HS-5 (cell line): ENCODE measurements at regions not wholly inside any gene's neighbourhood (a gene's known extent, or its start where the extent isn't known, plus 50 kb on each side); places are given as distances from the start of the nearest gene placed in this dataset.
"Not testable (repeated sequence)": the region's sequence is repeated elsewhere in the genome, so short reads cannot be mapped to it uniquely, and the experiment has no call there.

Source experiments
- DNase-seq: peaks from one replicate; pipeline ENCODE4 v3.0.0-alpha.2; 2012; ENCODE audit warnings: low read depth

GRCh38 chr2:2797797-2798196 lies 466.7 kb upstream of the MYT1L start:
- no peak for DNase-seq

DNA sequence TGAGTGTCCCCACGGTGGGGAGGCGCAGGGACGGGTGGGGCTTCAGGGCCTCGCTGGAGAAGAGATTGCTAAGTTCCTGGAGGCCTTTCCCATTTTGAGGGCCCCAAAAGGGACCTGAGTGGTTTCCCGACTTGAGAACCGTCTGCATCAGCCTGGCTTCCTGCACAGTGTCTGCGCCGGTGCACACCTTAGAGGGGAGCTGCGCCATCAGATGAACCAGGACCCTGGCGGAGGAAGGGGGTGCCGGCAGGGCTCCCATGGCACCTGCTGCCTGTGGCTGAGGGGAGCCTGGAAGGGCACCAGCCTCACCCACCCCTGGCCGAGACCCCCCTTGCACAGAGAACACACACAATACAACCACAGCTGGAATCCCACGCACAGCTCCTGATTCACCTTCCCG lies 465.1 kb upstream of the MYT1L start:
- no peak for DNase-seq

DNA sequence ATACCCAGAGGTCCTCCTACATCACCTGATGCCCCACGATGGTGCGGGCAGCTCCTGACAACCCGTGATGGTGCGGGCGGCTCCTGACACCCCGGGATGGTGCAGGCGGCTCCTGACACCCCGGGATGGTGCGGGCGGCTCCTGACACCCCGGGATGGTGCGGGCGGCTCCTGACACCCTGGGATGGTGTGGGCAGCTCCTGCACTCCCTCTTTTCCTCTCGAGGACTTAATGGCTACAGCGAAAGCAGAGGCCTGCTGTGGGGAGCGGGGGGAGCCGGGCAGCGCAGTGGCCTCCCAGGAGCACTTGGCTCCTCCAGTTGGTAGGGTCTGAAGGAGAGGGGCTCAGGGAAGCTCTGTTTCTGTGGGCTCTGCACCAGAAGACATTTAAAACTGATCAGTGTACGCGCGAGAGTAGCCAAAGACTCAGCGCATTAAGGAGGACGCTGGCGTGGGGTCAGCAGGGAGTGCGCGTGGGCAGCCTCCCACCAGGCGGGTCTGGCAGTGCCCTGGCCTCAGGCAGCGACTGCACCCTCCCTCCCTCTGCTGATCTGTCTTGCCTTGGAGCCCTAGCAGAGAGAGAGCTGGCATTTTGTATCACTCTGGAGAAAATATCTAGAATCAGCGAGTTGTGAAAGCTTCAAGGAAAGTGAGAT lies 464.5 kb upstream of the MYT1L start:
- no peak for DNase-seq

GRCh38 chr2:2793925-2794560 lies 463.0 kb upstream of the MYT1L start:
- no peak for DNase-seq

DNA sequence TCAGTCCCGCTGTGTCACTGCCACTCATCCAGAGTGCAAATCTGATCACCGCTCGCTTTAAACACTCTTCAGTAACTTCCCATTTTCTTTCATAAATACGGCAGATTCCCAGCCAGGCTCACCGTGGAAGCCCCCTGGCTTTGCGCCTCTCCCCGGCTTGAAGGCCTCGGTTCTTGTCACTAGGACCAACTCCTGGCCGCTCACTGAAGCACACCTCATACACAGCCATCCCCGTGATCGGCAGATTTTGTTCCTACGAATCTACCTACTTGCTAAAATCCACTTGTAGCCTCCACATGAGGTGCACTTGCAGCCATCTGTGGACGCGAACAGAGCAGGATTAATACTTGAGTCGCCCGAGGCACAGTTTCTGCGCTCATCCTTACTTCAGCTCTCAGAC lies 462.4 kb upstream of the MYT1L start:
- no peak for DNase-seq

GRCh38 chr2:2791606-2792005 lies 460.5 kb upstream of the MYT1L start:
- DNase-seq, result no peak

- no peak for DNase-seq
Observed at GRCh38 chr2:2791031-2791430, 460.0 kb upstream of the MYT1L start.

GRCh38 chr2:2788076-2788475 lies 457.0 kb upstream of the MYT1L start:
- DNase-seq, result no peak

GRCh38 chr2:2787301-2787907 lies 456.3 kb upstream of the MYT1L start:
- DNase-seq, result no peak

DNA sequence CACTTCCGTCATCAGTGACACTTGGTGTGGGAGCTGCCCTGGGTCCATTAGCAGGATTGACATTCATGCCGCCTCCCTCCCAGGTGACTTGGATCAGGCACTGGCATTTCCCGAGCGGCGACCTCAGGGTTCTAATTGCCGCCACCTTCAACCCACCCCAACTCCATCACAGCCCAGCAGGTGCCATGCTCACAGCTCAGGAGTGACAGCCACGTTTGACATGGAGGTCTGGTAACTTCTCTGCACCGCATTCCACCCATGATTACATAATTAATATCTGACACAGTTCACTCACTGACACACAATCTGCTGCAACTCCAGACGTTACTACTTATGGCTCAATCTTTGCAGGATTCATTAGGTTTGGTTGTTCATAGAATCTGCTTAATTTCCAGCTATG lies 450.9 kb upstream of the MYT1L start:
- DNase-seq, result no peak

- DNase-seq, result no peak
Observed at GRCh38 chr2:2779727-2780126, 448.7 kb upstream of the MYT1L start.

DNA sequence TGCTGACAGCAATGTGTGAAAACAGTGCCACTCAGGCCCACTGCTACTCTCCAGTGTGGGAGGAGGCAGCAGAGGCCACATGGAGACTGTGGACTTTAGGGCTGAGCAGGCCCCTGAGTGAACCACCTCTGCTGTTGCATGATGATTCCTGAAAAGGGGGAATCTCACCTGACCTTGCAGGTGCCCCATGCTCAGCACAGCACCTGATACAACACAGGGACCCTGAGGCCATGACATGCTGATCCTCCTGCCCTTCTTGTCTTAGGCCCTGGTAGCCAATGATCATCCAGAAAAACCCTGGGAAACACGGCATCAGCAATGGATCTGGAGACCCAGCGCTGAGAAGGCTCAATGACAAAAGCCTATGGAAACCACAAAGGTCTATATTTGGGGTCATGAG lies 446.8 kb upstream of the MYT1L start:
- DNase-seq, result no peak

GRCh38 chr2:2777213-2777612 lies 446.1 kb upstream of the MYT1L start:
- DNase-seq, result no peak

- no peak for DNase-seq
Observed at GRCh38 chr2:2775018-2775417, 443.9 kb upstream of the MYT1L start.

DNA sequence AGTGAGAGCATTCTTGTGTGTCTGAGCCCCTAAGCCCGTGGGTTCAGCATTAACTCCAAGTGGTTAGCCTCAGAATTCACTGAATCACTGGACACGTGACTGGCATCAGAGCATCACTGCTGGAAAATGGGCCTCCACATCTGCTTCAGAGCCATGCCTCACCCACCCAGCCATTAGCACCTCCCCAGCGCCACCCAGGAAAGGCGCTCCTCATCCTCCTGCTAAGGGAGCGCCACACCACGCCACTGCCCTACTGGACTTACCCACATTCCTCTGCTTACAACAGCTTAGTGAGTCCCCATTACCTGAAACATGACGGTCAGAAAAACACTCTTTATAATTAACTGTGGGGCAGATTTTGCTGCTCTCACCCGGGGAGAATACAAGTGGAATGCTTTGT lies 442.6 kb upstream of the MYT1L start:
- no peak for DNase-seq

- not testable (repeated sequence) for DNase-seq
Observed at GRCh38 chr2:2773080-2773479, 442.0 kb upstream of the MYT1L start.

DNA sequence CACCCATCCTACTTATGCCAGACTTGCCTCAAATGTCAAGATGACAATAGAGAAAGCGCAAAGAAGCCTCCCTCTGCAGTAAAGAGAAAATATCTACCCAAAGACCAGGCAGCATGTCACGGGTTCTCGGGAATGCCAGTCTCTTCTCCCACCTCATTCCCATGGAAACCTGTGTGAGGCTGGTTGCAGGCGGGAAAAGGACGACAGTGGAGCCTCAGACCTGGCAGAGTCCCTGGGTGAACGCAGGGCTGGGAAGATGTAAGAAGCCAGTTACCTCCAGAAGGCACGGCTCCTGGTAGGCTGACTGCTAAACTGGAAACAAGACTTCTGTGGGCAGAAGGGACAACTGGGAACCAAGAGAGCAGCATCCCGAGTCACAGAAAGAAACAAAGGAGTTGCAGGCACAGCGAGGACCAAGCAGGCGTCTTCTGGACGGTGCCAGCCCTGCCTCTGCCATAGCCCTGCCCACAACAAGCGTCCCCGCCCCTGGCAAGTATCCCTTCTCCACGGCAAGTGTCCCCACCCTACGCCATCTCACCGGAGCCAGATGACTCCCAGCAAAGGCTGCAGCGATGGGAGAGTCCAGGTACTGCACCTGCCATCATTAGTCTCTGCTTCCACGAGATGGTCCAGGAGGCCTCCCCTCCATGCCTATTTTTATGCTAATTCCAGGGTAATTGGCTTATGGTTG lies 440.8 kb upstream of the MYT1L start:
- no peak for DNase-seq

- DNase-seq, result no peak
Observed at GRCh38 chr2:2769481-2770431, 438.7 kb upstream of the MYT1L start.

- DNase-seq, result no peak
Observed at GRCh38 chr2:2768476-2768875, 437.4 kb upstream of the MYT1L start.

DNA sequence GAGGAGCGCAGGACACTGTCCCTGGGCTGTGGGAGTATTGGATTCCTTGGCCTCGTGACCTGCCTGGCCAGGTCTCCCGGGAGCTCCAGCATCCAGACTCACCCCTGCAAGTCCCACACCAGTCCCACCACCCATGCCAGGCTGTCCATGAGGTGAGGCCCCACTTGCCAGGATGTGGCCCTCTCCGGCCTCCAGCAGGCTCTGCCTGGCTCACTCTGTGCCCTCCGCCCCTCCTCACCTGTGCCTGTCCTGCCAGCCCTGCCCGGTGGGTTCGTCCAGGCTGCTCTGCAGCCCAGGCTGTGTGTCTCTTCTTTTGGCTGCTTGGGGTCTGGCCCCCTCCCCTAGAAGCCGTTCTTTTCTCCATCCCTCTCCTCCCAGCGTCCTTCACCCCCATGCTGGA lies 436.8 kb upstream of the MYT1L start:
- DNase-seq, result no peak

DNA sequence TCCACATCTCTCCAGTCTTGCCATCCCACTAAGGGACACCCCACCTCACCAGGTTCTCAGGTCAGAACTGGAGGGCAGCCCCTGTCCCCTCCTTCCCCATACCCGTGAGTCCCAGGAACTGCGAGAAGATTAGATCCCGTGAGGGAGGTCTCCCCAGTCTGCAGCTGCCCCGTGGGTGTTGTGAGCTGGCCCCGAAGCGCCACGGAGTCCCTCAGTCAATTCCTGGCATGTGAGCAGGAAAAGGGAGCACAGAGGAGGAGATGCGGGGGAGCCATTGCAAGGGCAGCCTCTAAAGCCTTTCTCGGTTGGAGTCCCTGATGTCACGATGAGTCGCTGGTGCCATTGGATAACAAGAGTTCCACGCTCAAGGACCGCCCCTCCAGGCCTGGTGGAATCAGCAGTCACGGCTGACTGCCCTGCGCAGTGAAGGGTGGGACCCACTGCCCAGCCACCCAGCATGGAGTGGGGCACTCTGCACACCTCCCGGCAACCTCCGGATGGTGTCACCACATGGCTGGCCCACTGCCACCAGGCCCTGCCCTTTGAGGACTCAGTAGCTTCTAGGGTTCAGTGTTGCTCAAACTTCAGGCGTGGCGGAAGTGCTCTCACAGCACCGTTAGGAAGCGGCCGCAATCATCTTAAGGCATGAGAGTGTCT lies 434.9 kb upstream of the MYT1L start:
- DNase-seq, result no peak
